Activated B cell treated with CpG ODN at 0.5 μM for 24 hours (primary cell): ENCODE measurements at regions not wholly inside any gene's neighbourhood (a gene's known extent, or its start where the extent isn't known, plus 50 kb on each side); places are given as distances from the start of the nearest gene placed in this dataset.

Source experiments
- ATAC-seq: fragments of 200-7000 bp; cut with Tn5 transposase; one replicate; pipeline ENCODE4 v1.10.0; 2021; ENCODE audit warnings: low read depth, mild to moderate bottlenecking, moderate library complexity
- CTCF ChIA-PET: fragments of 350-600 bp; sonication (Branson Sonifier 250); formaldehyde crosslinking; loops from one replicate; lab custom pipeline; 2021; ENCODE audit warnings: antibody characterized with exemption; lab: Charles Lee
- POLR2A ChIA-PET: fragments of 350-600 bp; sonication (Branson Sonifier 250); formaldehyde crosslinking; loops from one replicate; lab custom pipeline; 2021; ENCODE audit warnings: antibody characterized with exemption; lab: Charles Lee
- DNase-seq: peaks from one replicate; pipeline ENCODE4 v3.0.0; 2022
- H3K27ac Mint-ChIP-seq: one replicate; pipeline ENCODE4 v1.8.0; 2020; ENCODE audit warnings: mixed read lengths
- H3K27me3 Mint-ChIP-seq: one replicate; pipeline ENCODE4 v1.8.0; 2021; ENCODE audit warnings: mixed read lengths
- H3K36me3 Mint-ChIP-seq: one replicate; pipeline ENCODE4 v1.8.0; 2021; ENCODE audit warnings: low read depth, mixed read lengths
- H3K4me1 Mint-ChIP-seq: one replicate; pipeline ENCODE4 v1.8.0; 2021; ENCODE audit warnings: mixed read lengths
- H3K4me3 Mint-ChIP-seq: one replicate; pipeline ENCODE4 v1.8.0; 2020; ENCODE audit warnings: mild to moderate bottlenecking, mixed read lengths
- H3K9me3 Mint-ChIP-seq: one replicate; pipeline ENCODE4 v1.8.0; 2020; ENCODE audit warnings: mixed read lengths
- intact Hi-C: fragments of 100-400 bp; cut with micrococcal nuclease; formaldehyde crosslinking; loops from one replicate; pipeline ENCODE4 v1.15.1; 2024
- TF ChIP-seq, protein P1 (sequence below): fragments of 200-600 bp; IDR thresholded peaks from one replicate; pipeline ENCODE4 v1.8.0; 2022; ENCODE audit warnings: antibody characterized with exemption, mild to moderate bottlenecking

DNA sequence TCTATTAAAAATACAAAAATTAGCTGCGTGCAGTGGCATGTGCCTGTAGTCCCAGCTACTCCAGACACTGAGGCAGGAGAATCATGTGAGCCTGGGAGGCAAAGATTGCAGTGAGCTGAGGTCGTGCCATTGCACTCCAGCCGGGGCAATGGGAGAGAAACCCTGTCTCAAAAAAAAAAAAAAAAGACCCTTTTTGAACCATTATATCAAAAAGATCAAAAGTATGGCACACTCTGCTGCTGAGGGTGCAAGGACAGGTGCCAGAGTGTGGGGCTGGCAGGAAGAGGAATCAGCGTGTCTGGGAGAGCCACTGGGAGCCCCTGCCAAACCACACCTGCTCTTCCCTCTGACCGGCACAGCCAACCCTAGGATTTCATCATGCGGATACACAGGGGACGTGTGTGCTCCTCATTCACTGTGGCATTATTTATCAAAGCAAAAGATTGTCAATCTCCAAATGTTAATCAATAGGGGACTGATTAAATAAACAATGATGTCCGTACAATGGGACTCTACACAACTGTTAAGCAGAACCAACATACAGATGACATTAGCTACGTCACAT, 147.3 kb upstream of the TLE3 start:
- H3K27ac Mint-ChIP-seq, result no peak overlapping the region
- no peak overlapping the region for H3K4me3 Mint-ChIP-seq
- ChIA-PET CTCF (no interaction called here), POLR2A (no interaction called here)
- intact Hi-C loops, result loop anchor here (5.0 kb wide), 4 partner anchors 148 to 242 kb away; partner anchors contain the start of gene TLE3
- H3K36me3 Mint-ChIP-seq, result no peaks in the 10 kb centered on the region
- peaks cover 69% of the 10 kb centered on the region for H3K4me1 Mint-ChIP-seq
- TF ChIP-seq, protein P1, sequence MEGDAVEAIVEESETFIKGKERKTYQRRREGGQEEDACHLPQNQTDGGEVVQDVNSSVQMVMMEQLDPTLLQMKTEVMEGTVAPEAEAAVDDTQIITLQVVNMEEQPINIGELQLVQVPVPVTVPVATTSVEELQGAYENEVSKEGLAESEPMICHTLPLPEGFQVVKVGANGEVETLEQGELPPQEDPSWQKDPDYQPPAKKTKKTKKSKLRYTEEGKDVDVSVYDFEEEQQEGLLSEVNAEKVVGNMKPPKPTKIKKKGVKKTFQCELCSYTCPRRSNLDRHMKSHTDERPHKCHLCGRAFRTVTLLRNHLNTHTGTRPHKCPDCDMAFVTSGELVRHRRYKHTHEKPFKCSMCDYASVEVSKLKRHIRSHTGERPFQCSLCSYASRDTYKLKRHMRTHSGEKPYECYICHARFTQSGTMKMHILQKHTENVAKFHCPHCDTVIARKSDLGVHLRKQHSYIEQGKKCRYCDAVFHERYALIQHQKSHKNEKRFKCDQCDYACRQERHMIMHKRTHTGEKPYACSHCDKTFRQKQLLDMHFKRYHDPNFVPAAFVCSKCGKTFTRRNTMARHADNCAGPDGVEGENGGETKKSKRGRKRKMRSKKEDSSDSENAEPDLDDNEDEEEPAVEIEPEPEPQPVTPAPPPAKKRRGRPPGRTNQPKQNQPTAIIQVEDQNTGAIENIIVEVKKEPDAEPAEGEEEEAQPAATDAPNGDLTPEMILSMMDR, result no peak
- H3K9me3 Mint-ChIP-seq, result no peaks in the 10 kb centered on the region
- no peaks in the 10 kb centered on the region for H3K27me3 Mint-ChIP-seq
- no peak for DNase-seq
- no peak for ATAC-seq

DNA sequence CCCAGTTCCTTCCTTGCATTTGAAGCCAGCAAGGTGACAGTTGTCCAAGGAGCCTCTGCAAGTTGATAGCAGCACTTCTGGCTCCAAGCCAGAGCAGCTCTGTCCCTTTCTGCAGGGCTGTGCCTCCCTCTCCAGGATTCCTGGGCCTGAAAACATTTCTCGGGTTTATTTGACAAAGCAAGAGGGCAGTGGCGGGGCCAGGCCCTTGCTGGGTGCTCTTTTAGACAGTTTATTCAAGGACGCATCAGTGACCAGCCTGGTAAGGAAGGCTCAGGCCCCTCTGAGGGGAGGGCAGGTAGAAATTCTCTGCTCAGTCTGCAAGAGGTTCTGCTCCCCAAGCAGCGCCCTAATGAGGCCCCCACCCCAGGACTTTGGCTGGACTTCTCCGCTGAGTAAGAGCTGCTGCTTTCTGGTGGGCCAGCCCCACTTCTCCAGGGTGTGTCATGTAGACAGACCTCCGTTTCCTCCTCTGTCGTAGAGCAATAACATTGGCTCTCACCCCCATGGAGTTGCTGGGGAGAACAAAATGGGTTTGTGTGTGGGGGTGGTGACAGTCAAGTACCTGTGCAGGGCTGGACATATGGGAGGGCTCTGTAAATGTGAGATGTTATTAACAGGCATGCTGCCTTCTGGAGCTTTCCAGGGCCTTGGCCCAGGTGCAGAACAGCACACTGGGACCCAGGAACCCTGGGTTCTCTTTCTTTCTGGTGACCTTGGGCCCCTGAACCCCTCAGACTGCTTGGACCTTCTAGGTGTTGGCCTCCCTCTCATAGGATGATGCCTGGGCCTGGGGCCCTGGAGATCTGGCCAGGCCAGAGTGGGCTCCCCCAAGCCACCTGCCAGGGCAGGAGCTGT, 146.2 kb upstream of the TLE3 start:
- H3K4me3 Mint-ChIP-seq, result no peak overlapping the region
- intact Hi-C loops, result loop anchor here (5.0 kb wide), 4 partner anchors 147 to 243 kb away; partner anchors contain the start of gene TLE3
- no peak for DNase-seq
- TF ChIP-seq, protein P1, result no peak
- ATAC-seq, result no peak
- no peaks in the 10 kb centered on the region for H3K9me3 Mint-ChIP-seq
- H3K27ac Mint-ChIP-seq, result peak overlapping the region; percentile 18
- POLR2A ChIA-PET, result no interaction called here
- H3K36me3 Mint-ChIP-seq, result no peaks in the 10 kb centered on the region
- H3K4me1 Mint-ChIP-seq, result peaks cover 77% of the 10 kb centered on the region
- CTCF ChIA-PET, result no interaction called here
- H3K27me3 Mint-ChIP-seq, result no peaks in the 10 kb centered on the region

DNA sequence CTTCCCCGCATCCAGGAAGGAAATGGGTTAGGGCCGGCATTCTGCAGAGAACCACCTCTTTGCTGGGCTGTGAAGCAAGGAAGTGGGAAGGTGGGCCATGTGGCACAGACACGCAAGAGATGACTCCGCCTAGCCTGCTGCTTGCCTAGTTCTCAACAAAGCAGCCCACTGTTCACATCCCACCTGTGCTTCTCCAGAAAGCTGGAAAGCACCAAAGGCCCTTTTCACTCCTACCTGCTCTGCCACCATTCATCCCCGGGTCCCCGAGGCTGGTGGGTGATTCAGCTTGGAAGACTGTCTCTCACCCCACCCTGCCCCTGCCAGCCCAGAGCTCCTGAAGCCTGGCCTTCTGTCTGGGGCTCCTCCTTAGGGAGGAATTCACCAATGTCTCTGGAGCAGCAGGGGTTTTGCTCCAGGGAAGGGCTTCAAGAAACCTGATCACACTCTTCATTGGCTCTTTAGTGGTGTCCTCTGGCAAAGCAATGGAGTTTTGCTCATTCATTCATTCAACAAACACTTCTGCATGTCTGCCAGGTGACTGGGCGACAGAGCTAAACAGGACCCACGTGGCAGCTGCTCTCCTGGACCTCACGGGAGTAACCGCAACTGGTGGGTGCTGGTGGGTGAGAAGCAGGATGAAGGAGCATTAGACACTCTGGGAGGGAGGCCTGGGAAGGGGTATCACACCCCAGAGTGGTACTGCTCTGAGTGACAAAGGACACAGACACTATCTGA, 145.4 kb upstream of the TLE3 start:
- DNase-seq (no peak), ATAC-seq (no peak)
- H3K4me1 Mint-ChIP-seq, result peaks cover 71% of the 10 kb centered on the region
- TF ChIP-seq, protein P1, result no peak
- no peaks in the 10 kb centered on the region for H3K36me3 Mint-ChIP-seq
- H3K27ac Mint-ChIP-seq, result no peak overlapping the region
- no peak overlapping the region for H3K4me3 Mint-ChIP-seq
- CTCF ChIA-PET, result no interaction called here
- H3K9me3 Mint-ChIP-seq, result no peaks in the 10 kb centered on the region
- POLR2A ChIA-PET, result interaction anchor here (1.0 kb wide), 1 partner anchor 39 kb away, joined by 3 read pairs; no protein-coding TSS in a partner anchor
- H3K27me3 Mint-ChIP-seq, result no peaks in the 10 kb centered on the region
- intact Hi-C loops, result loop anchor here (5.0 kb wide), 4 partner anchors 146 to 244 kb away; partner anchors contain the start of gene TLE3

DNA sequence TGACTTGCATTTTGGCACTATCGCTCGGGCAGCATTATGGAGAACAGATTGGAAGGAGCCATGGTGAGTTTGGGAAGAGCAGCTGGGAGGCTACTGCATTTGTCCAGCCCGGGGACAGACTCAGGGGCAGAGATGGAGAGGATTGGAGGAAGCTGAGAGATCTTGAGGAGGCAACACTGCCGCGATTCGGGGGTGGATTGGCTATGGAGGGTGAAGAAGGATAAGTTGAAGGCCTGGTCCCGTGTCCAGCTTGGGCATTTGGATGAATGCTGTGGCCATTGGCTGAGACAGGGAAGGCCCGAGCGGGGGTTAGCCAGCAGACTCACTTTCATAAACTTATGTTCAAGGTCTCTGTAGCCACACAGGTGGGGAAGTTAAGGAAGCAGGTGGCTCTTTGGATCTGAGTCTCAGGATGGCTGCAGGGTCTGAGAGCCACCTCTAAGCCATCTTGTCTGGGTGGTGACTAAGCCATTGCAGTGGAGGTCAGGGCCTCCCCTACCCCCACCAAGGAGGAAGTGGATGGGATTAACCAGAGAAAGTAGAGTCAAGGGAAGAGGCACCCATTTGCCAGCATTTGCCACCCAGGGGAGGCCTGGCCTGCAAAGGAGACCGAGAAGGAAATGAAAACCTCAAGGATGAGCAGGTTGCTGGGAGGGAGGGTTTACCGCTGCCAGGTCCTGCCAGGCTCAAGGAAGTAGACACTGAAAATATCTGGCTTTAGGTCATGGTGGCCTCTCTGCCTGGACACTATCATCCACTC, 144.0 kb upstream of the TLE3 start:
- Mint-ChIP-seq H3K4me1 (peaks cover 57% of the 10 kb centered on the region), H3K27me3 (no peaks in the 10 kb centered on the region), H3K36me3 (no peaks in the 10 kb centered on the region), H3K27ac (peak overlapping the region; percentile 51), H3K9me3 (no peaks in the 10 kb centered on the region), H3K4me3 (no peak overlapping the region)
- POLR2A ChIA-PET, result interaction anchor here (2.3 to 3.2 kb wide), 2 partner anchors 27 to 45 kb away, joined by 10 to 16 read pairs; no protein-coding TSS in a partner anchor
- TF ChIP-seq, protein P1, result no peak
- CTCF ChIA-PET, result interaction anchor here (2.8 kb wide), 1 partner anchor 225 kb away, joined by 10 read pairs; no protein-coding TSS in a partner anchor
- ATAC-seq (no peak), DNase-seq (no peak)
- intact Hi-C loops, result loop anchor here (5.0 kb wide), 4 partner anchors 144 to 246 kb away; partner anchors contain the start of gene TLE3
